ENCODE measurements at regions not wholly inside any gene's neighbourhood (a gene's known extent, or its start where the extent isn't known, plus 50 kb on each side); places are given as distances from the start of the nearest gene placed in this dataset.

GRCh38 chr14:97838986-97839385, 1041.8 kb downstream of the VRK1 start:
- no peak for DNase-seq (ENCODE audit: low read depth)
- H3K4me3 ChIP-seq (ENCODE audit: control insufficient read depth, low read depth, low read length) = no peak overlapping the region
- no peak for TF ChIP-seq CTCF (IDR thresholded peaks at IDR 0.05; ENCODE audit: control insufficient read depth, insufficient read depth, low read depth, low read length, missing control alignments)

GRCh38 chr14:97840159-97840558, 1043.0 kb downstream of the VRK1 start:
- no peak for DNase-seq (ENCODE audit: low read depth)
- H3K4me3 ChIP-seq (ENCODE audit: control insufficient read depth, low read depth, low read length) = no peak overlapping the region
- TF ChIP-seq CTCF (IDR thresholded peaks at IDR 0.05; ENCODE audit: control insufficient read depth, insufficient read depth, low read depth, low read length, missing control alignments) = no peak

GRCh38 chr14:97841762-97842161, 1044.6 kb downstream of the VRK1 start:
- no peak for TF ChIP-seq CTCF (IDR thresholded peaks at IDR 0.05; ENCODE audit: control insufficient read depth, insufficient read depth, low read depth, low read length, missing control alignments)
- no peak overlapping the region for H3K4me3 ChIP-seq (ENCODE audit: control insufficient read depth, low read depth, low read length)
- no peak for DNase-seq (ENCODE audit: low read depth)

- no peak for DNase-seq (ENCODE audit: low read depth)
- H3K4me3 ChIP-seq (ENCODE audit: control insufficient read depth, low read depth, low read length) = no peak overlapping the region
- TF ChIP-seq CTCF (IDR thresholded peaks at IDR 0.05; ENCODE audit: control insufficient read depth, insufficient read depth, low read depth, low read length, missing control alignments) = no peak
Measured at GRCh38 chr14:97843066-97843465, 1045.9 kb downstream of the VRK1 start.

- no peak for DNase-seq (ENCODE audit: low read depth)
- no peak for TF ChIP-seq CTCF (IDR thresholded peaks at IDR 0.05; ENCODE audit: control insufficient read depth, insufficient read depth, low read depth, low read length, missing control alignments)
- H3K4me3 ChIP-seq (ENCODE audit: control insufficient read depth, low read depth, low read length) = no peak overlapping the region
Measured at GRCh38 chr14:97844042-97844441, 1046.9 kb downstream of the VRK1 start.

- no peak for DNase-seq (ENCODE audit: low read depth)
- TF ChIP-seq CTCF (IDR thresholded peaks at IDR 0.05; ENCODE audit: control insufficient read depth, insufficient read depth, low read depth, low read length, missing control alignments) = no peak
- H3K4me3 ChIP-seq (ENCODE audit: control insufficient read depth, low read depth, low read length) = no peak overlapping the region
Measured at GRCh38 chr14:97846156-97846555, 1049.0 kb downstream of the VRK1 start.

Data from AG09309 (cell line).